AG04449 (cell line): ENCODE measurements at regions not wholly inside any gene's neighbourhood (a gene's known extent, or its start where the extent isn't known, plus 50 kb on each side); places are given as distances from the start of the nearest gene placed in this dataset.

Experiments used
- CTCF ChIA-PET: fragments of 350-600 bp; formaldehyde crosslinking; extraction: SDS; loops from one replicate; lab custom pipeline; 2021; ENCODE audit warnings: antibody characterized with exemption; lab: Yijun Ruan, JAX
- POLR2A ChIA-PET: fragments of 400-600, 350-600 bp; formaldehyde crosslinking; extraction: SDS; loops from one replicate; lab custom pipeline; 2020; ENCODE audit warnings: antibody characterized with exemption, inconsistent platforms; lab: Yijun Ruan, JAX
- DNase-seq: peaks from one replicate; pipeline ENCODE4 v3.0.0-alpha.2; 2010; ENCODE audit warnings: low read depth, low spot score
- H3K4me3 ChIP-seq: 2 replicates; pipeline ENCODE4 v1.5.1; 2011; ENCODE audit warnings: low read depth, mild to moderate bottlenecking, control low read depth, low read length
- CTCF ChIP-seq: IDR thresholded peaks from one replicate; pipeline ENCODE4 v1.5.1; 2011; ENCODE audit warnings: mild to moderate bottlenecking, moderate library complexity, low read length, control low read depth, inconsistent platforms; ENCODE audit not compliant: insufficient read depth; ENCODE audit errors: missing control alignments

GRCh38 chr18:73986711-73987110 lies 160.9 kb downstream of the FBXO15 start:
- POLR2A ChIA-PET = interaction anchor here (1.1 kb wide), 1 partner anchor 24 kb away, joined by 3 read pairs; no protein-coding TSS in a partner anchor
- DNase-seq = no peak
- CTCF ChIA-PET = no interaction called here
- H3K4me3 ChIP-seq = no peak overlapping the region
- TF ChIP-seq CTCF = no peak

GRCh38 chr18:73985855-73986625 lies 161.6 kb downstream of the FBXO15 start:
- no peak for TF ChIP-seq CTCF
- POLR2A ChIA-PET = interaction anchor here (1.1 kb wide), 1 partner anchor 23 kb away, joined by 3 read pairs; no protein-coding TSS in a partner anchor
- no peak overlapping the region for H3K4me3 ChIP-seq
- DNase-seq = no peak
- CTCF ChIA-PET = no interaction called here

- H3K4me3 ChIP-seq = no peak overlapping the region
- no peak for TF ChIP-seq CTCF
- ChIA-PET CTCF (no interaction called here), POLR2A (no interaction called here)
- no peak for DNase-seq
Measured at GRCh38 chr18:73983970-73984369, 163.7 kb downstream of the FBXO15 start.

GRCh38 chr18:73983496-73983895 lies 164.1 kb downstream of the FBXO15 start:
- no peak for DNase-seq
- ChIA-PET POLR2A (no interaction called here), CTCF (no interaction called here)
- no peak for TF ChIP-seq CTCF
- H3K4me3 ChIP-seq = no peak overlapping the region

GRCh38 chr18:73981796-73982195 lies 165.8 kb downstream of the FBXO15 start:
- POLR2A ChIA-PET = no interaction called here
- no peak for TF ChIP-seq CTCF
- CTCF ChIA-PET = no interaction called here
- H3K4me3 ChIP-seq = no peak overlapping the region
- DNase-seq = no peak

- peak; percentile 30 for TF ChIP-seq CTCF
- CTCF ChIA-PET = interaction anchor here (0.9 to 1.8 kb wide), 5 partner anchors 9 to 1218 kb away, joined by 4 to 7 read pairs (median 4); no protein-coding TSS in a partner anchor
- DNase-seq = no peak
- POLR2A ChIA-PET = no interaction called here
- no peak overlapping the region for H3K4me3 ChIP-seq
Measured at GRCh38 chr18:73980289-73980979, 167.2 kb downstream of the FBXO15 start.
